ENCODE measurements at regions not wholly inside any gene's neighbourhood (a gene's known extent, or its start where the extent isn't known, plus 50 kb on each side); places are given as distances from the start of the nearest gene placed in this dataset.

- FAIRE-seq: no peak
- Histone ChIP-seq H3K36me3 (ENCODE audit: control insufficient read depth in 2 of 2, insufficient read depth in 2 of 2, low read length in 1 of 2) (no peaks in the 10 kb centered on the region), H3K4me1 (ENCODE audit: control insufficient read depth, insufficient read depth, low read length) (no peaks in the 10 kb centered on the region), H3K79me2 (ENCODE audit: control insufficient read depth, insufficient read depth, low read length) (no peaks in the 10 kb centered on the region), H2AFZ (ENCODE audit: control insufficient read depth, low read depth, low read length) (no peak overlapping the region), H3K27me3 (replicated peaks in 1 of 2; ENCODE audit: control insufficient read depth in 2 of 2, insufficient read depth in 2 of 2, low read length in 1 of 2) (no peaks in the 10 kb centered on the region), H3K27ac (ENCODE audit: control insufficient read depth, insufficient read depth) (no peak overlapping the region), H3K4me3 (no peak overlapping the region), H4K20me1 (ENCODE audit: control insufficient read depth, insufficient read depth) (no peaks in the 10 kb centered on the region), H3K9me3 (replicated peaks; ENCODE audit: control insufficient read depth, insufficient read depth, low read length) (no peaks in the 10 kb centered on the region), H3K4me2 (ENCODE audit: control insufficient read depth, insufficient read depth) (no peak overlapping the region), H3K9ac (ENCODE audit: control insufficient read depth, insufficient read depth, low read length) (no peak overlapping the region)
- no peak for TF ChIP-seq NR2C1 (IDR thresholded peaks at IDR 0.05)
- TF ChIP-seq, protein P1, sequence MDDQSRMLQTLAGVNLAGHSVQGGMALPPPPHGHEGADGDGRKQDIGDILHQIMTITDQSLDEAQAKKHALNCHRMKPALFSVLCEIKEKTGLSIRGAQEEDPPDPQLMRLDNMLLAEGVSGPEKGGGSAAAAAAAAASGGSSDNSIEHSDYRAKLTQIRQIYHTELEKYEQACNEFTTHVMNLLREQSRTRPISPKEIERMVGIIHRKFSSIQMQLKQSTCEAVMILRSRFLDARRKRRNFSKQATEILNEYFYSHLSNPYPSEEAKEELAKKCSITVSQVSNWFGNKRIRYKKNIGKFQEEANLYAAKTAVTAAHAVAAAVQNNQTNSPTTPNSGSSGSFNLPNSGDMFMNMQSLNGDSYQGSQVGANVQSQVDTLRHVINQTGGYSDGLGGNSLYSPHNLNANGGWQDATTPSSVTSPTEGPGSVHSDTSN (IDR thresholded peaks at IDR 0.05; ENCODE audit: insufficient replicate concordance, low read depth, low read length): peak; percentile 11
- 0% methylated on average over 3 of the region's 3 CpGs for WGBS (ENCODE audit: insufficient coverage, insufficient replicate concordance, low lambda C conversion rate, missing lambda C conversion rate)
- ATAC-seq: peak; percentile 65
- SMC1A ChIA-PET (ENCODE audit: uncharacterized antibody, unreplicated experiment): no interaction called here
- intact Hi-C loops (cut with micrococcal nuclease; ENCODE audit: unreplicated experiment) (no loop called here), in situ Hi-C loops (cut with MboI) (no loop called here)
- CTCF ChIA-PET: interaction anchor here (1.4 kb wide), 1 partner anchor 9 kb away, joined by 3 read pairs; no protein-coding TSS in a partner anchor
- POLR2A ChIA-PET: no interaction called here
- RAD21 ChIA-PET (ENCODE audit: unreplicated experiment): no interaction called here
- BruUV-seq (replicated peaks): no TSS peak
- DNase-seq (ENCODE audit: low read depth, low spot score): no peak
Measured at GRCh38 chr4:96993560-96993959, 1149.7 kb downstream of the STPG2 start.

GRCh38 chr4:97003715-97004114, 1139.6 kb downstream of the STPG2 start:
- Histone ChIP-seq H3K36me3 (ENCODE audit: control insufficient read depth in 2 of 2, insufficient read depth in 2 of 2, low read length in 1 of 2) (no peaks in the 10 kb centered on the region), H3K4me3 (no peak overlapping the region), H3K27me3 (replicated peaks in 1 of 2; ENCODE audit: control insufficient read depth in 2 of 2, insufficient read depth in 2 of 2, low read length in 1 of 2) (no peaks in the 10 kb centered on the region), H3K4me1 (ENCODE audit: control insufficient read depth, insufficient read depth, low read length) (no peaks in the 10 kb centered on the region), H2AFZ (ENCODE audit: control insufficient read depth, low read depth, low read length) (no peak overlapping the region), H3K9ac (ENCODE audit: control insufficient read depth, insufficient read depth, low read length) (no peak overlapping the region), H3K9me3 (replicated peaks; ENCODE audit: control insufficient read depth, insufficient read depth, low read length) (no peaks in the 10 kb centered on the region), H4K20me1 (ENCODE audit: control insufficient read depth, insufficient read depth) (no peaks in the 10 kb centered on the region), H3K79me2 (ENCODE audit: control insufficient read depth, insufficient read depth, low read length) (no peaks in the 10 kb centered on the region), H3K27ac (ENCODE audit: control insufficient read depth, insufficient read depth) (no peak overlapping the region), H3K4me2 (ENCODE audit: control insufficient read depth, insufficient read depth) (no peak overlapping the region)
- TF ChIP-seq NKRF (conservative IDR thresholded peaks at IDR 0.05): no peak
- TF ChIP-seq NRF1 (conservative IDR thresholded peaks at IDR 0.05; ENCODE audit: low read depth, low read length): no peak
- TF ChIP-seq POLR2AphosphoS5 (IDR thresholded peaks at IDR 0.05; ENCODE audit: low read length): no peak
- ChIA-PET RAD21 (ENCODE audit: unreplicated experiment) (no interaction called here), CTCF (no interaction called here), POLR2A (no interaction called here), SMC1A (ENCODE audit: uncharacterized antibody, unreplicated experiment) (interaction anchor here (1.5 kb wide), 1 partner anchor 12 kb away, joined by 4 read pairs; no protein-coding TSS in a partner anchor)
- in situ Hi-C loops (cut with MboI) (no loop called here), intact Hi-C loops (cut with micrococcal nuclease; ENCODE audit: unreplicated experiment) (no loop called here)
- ATAC-seq (no peak), DNase-seq (ENCODE audit: low read depth, low spot score) (no peak), FAIRE-seq (no peak)
- no TSS peak for BruUV-seq (replicated peaks)

Measured in GM12878 (cell line).